HEK293 (cell line): ENCODE measurements at regions not wholly inside any gene's neighbourhood (a gene's known extent, or its start where the extent isn't known, plus 50 kb on each side); places are given as distances from the start of the nearest gene placed in this dataset.

ENCODE experiments used
- CTCF ChIA-PET: fragments of 350-600 bp; formaldehyde crosslinking; extraction: SDS; loops from one replicate; lab custom pipeline; 2021; ENCODE audit warnings: antibody characterized with exemption; lab: Yijun Ruan, JAX
- POLR2A ChIA-PET: fragments of 300-600 bp; formaldehyde crosslinking; extraction: SDS; loops from one replicate; lab custom pipeline; 2020; ENCODE audit warnings: antibody characterized with exemption, inconsistent platforms; lab: Yijun Ruan, JAX
- H3K27ac ChIP-seq: fragments of 200-500 bp; sonication (Bioruptor generic); 2 replicates; pipeline ENCODE4 v1.5.1; 2014; ENCODE audit warnings: low read depth, low read length, control low read depth, inconsistent platforms; ENCODE audit errors: extremely low read depth
- H3K36me3 ChIP-seq, 2 experiments: fragments of 200-500 bp in 1 of 2; sonication (Bioruptor generic) in 1 of 2; 1 replicate in 1 of 2; 2 replicates in 1 of 2; pipeline ENCODE4 v1.5.1; 2014 to 2017; ENCODE audit warnings: inconsistent platforms in 2 of 2, low read length in 2 of 2; ENCODE audit not compliant: control insufficient read depth in 2 of 2, insufficient read depth in 1 of 2
- H3K4me1 ChIP-seq: fragments of 200-500 bp; sonication (Bioruptor generic); 2 replicates; pipeline ENCODE4 v1.5.1; 2014; ENCODE audit warnings: mild to moderate bottlenecking, low read length, inconsistent platforms; ENCODE audit not compliant: control insufficient read depth, insufficient read depth
- H3K4me3 ChIP-seq: 2 replicates; pipeline ENCODE4 v1.5.1; 2011; ENCODE audit warnings: low read depth, mild to moderate bottlenecking, control low read depth, low read length, moderate library complexity
- H3K9me3 ChIP-seq: fragments of 200-500 bp; sonication (Bioruptor generic); 2 replicates; pipeline ENCODE4 v1.5.1; 2014; ENCODE audit warnings: low read depth, low read length, inconsistent platforms; ENCODE audit not compliant: control insufficient read depth, insufficient read depth
- BCL11A ChIP-seq: fragments of 450-650 bp; formaldehyde crosslinking; IDR thresholded peaks from 2 replicates; pipeline ENCODE4 v1.5.1; 2016; ENCODE audit warnings: low read depth, missing biosample characterization, missing genetic modification characterization
- KLF1 ChIP-seq: fragments of 450-650 bp; formaldehyde crosslinking; IDR thresholded peaks from 2 replicates; pipeline ENCODE4 v1.5.1; 2016; ENCODE audit warnings: missing biosample characterization, missing genetic modification characterization
- MEIS1 ChIP-seq: sonication (generic); formaldehyde crosslinking; IDR thresholded peaks from 2 replicates; pipeline ENCODE4 v1.8.1; 2022; ENCODE audit warnings: missing genetic modification reagents, mild to moderate bottlenecking, borderline replicate concordance
- PRDM6 ChIP-seq: fragments of 450-650 bp; formaldehyde crosslinking; IDR thresholded peaks from 2 replicates; pipeline ENCODE4 v1.5.1; 2017; ENCODE audit warnings: missing biosample characterization, missing genetic modification characterization
- SALL2 ChIP-seq: fragments of 450-650 bp; formaldehyde crosslinking; IDR thresholded peaks from 2 replicates; pipeline ENCODE4 v1.5.0; 2017; ENCODE audit warnings: missing biosample characterization, mild to moderate bottlenecking, missing genetic modification characterization, borderline replicate concordance
- SP2 ChIP-seq: fragments of 450-650 bp; formaldehyde crosslinking; IDR thresholded peaks from 2 replicates; pipeline ENCODE4 v1.5.1; 2016; ENCODE audit warnings: missing biosample characterization, missing genetic modification characterization
- ZBTB20 ChIP-seq: fragments of 450-650 bp; formaldehyde crosslinking; IDR thresholded peaks from 2 replicates; pipeline ENCODE4 v1.5.1; 2016; ENCODE audit warnings: missing biosample characterization, missing genetic modification characterization
- ZBTB48 ChIP-seq: fragments of 450-650 bp; formaldehyde crosslinking; IDR thresholded peaks from 2 replicates; pipeline ENCODE4 v1.5.1; 2016; ENCODE audit warnings: missing biosample characterization, missing genetic modification characterization
- ZEB2 ChIP-seq: fragments of 450-650 bp; formaldehyde crosslinking; IDR thresholded peaks from 2 replicates; pipeline ENCODE4 v1.5.1; 2016; ENCODE audit warnings: missing biosample characterization, missing genetic modification characterization
- ZNF140 ChIP-seq: fragments of 450-650 bp; formaldehyde crosslinking; IDR thresholded peaks from 2 replicates; pipeline ENCODE4 v1.5.1; 2016; ENCODE audit warnings: missing biosample characterization, missing genetic modification characterization
- ZNF19 ChIP-seq: fragments of 450-650 bp; formaldehyde crosslinking; IDR thresholded peaks from 2 replicates; pipeline ENCODE4; 2016; ENCODE audit warnings: missing biosample characterization, missing genetic modification characterization, low read depth
- ZNF2 ChIP-seq: fragments of 450-650 bp; formaldehyde crosslinking; IDR thresholded peaks from 2 replicates; pipeline ENCODE4 v1.5.1; 2016; ENCODE audit warnings: missing biosample characterization, missing genetic modification characterization
- ZNF202 ChIP-seq: fragments of 450-650 bp; formaldehyde crosslinking; IDR thresholded peaks from 2 replicates; pipeline ENCODE4 v1.5.1; 2016; ENCODE audit warnings: missing biosample characterization, missing genetic modification characterization, borderline replicate concordance
- ZNF529 ChIP-seq: fragments of 450-650 bp; formaldehyde crosslinking; IDR thresholded peaks from 2 replicates; pipeline ENCODE4 v1.5.1; 2017; ENCODE audit warnings: missing genetic modification characterization, missing biosample characterization; ENCODE audit not compliant: insufficient replicate concordance
- ZNF571 ChIP-seq: fragments of 450-650 bp; formaldehyde crosslinking; IDR thresholded peaks from 2 replicates; pipeline ENCODE4 v1.5.0; 2017; ENCODE audit warnings: missing biosample characterization, missing genetic modification characterization
- ZNF580 ChIP-seq: fragments of 450-650 bp; formaldehyde crosslinking; IDR thresholded peaks from 2 replicates; pipeline ENCODE4 v1.5.1; 2016; ENCODE audit warnings: missing biosample characterization, missing genetic modification characterization
- ZNF624 ChIP-seq: fragments of 450-650 bp; formaldehyde crosslinking; IDR thresholded peaks from 2 replicates; pipeline ENCODE4 v1.5.1; 2017; ENCODE audit warnings: missing biosample characterization, missing genetic modification characterization
- ZNF654 ChIP-seq: fragments of 450-650 bp; formaldehyde crosslinking; IDR thresholded peaks from 2 replicates; pipeline ENCODE4 v1.5.1; 2016; ENCODE audit warnings: low read depth, missing biosample characterization, missing genetic modification characterization
- ZNF660 ChIP-seq: fragments of 450-650 bp; IDR thresholded peaks from 2 replicates; pipeline ENCODE4 v1.5.1; 2018; ENCODE audit warnings: missing biosample characterization, mild to moderate bottlenecking, missing genetic modification characterization
- ZNF747 ChIP-seq: fragments of 450-650 bp; formaldehyde crosslinking; IDR thresholded peaks from 2 replicates; pipeline ENCODE4 v1.5.1; 2016; ENCODE audit warnings: missing biosample characterization, missing genetic modification characterization
- ZNF792 ChIP-seq: fragments of 450-650 bp; formaldehyde crosslinking; IDR thresholded peaks from 2 replicates; pipeline ENCODE4 v1.5.1; 2016; ENCODE audit warnings: missing biosample characterization, missing genetic modification characterization
- TF ChIP-seq, protein P1 (sequence below): fragments of 450-650 bp; formaldehyde crosslinking; IDR thresholded peaks from 2 replicates; pipeline ENCODE4 v1.5.1; 2016; ENCODE audit warnings: missing biosample characterization, missing genetic modification characterization, low read depth
- TF ChIP-seq, protein P2 (sequence below): fragments of 450-650 bp; formaldehyde crosslinking; conservative IDR thresholded peaks from 2 replicates; pipeline ENCODE4 v1.5.1; 2016; ENCODE audit warnings: low read depth, missing biosample characterization, missing genetic modification characterization

DNA sequence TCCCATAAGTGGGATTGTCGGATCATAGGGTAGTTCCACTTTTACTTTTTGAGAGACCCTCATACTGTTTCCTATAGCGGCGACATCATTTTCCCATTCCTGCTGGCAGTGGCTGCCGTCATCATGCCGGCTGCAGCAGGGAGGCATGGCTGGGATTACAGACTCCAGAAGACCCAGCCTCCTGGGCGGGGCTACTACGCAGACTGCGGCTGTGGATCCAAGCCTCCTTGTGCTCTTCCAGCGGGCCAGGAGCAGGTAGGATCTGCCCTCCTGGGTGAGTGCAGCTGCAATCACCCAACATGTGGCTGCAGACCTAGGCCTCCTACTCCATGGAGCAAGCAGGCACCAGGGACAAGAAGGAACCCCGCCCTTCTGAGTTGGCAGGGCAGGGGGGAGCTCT, 359.2 kb downstream of the GALR1 start:
- H3K4me3 ChIP-seq = no peak overlapping the region
- H3K36me3 ChIP-seq = no peaks in the 10 kb centered on the region
- no peak for TF ChIP-seq ZNF747 (tag by site-specific recombination)
- no peak for TF ChIP-seq SP2 (tag by site-specific recombination)
- TF ChIP-seq ZNF2 = no peak
- no peak for TF ChIP-seq ZNF624 (tag by site-specific recombination)
- TF ChIP-seq ZNF654 (tag by site-specific recombination) = no peak
- TF ChIP-seq ZEB2 = no peak
- TF ChIP-seq ZBTB20 (tag by site-specific recombination) = no peak
- no peak for TF ChIP-seq SALL2 (tag by site-specific recombination)
- TF ChIP-seq, protein P1, sequence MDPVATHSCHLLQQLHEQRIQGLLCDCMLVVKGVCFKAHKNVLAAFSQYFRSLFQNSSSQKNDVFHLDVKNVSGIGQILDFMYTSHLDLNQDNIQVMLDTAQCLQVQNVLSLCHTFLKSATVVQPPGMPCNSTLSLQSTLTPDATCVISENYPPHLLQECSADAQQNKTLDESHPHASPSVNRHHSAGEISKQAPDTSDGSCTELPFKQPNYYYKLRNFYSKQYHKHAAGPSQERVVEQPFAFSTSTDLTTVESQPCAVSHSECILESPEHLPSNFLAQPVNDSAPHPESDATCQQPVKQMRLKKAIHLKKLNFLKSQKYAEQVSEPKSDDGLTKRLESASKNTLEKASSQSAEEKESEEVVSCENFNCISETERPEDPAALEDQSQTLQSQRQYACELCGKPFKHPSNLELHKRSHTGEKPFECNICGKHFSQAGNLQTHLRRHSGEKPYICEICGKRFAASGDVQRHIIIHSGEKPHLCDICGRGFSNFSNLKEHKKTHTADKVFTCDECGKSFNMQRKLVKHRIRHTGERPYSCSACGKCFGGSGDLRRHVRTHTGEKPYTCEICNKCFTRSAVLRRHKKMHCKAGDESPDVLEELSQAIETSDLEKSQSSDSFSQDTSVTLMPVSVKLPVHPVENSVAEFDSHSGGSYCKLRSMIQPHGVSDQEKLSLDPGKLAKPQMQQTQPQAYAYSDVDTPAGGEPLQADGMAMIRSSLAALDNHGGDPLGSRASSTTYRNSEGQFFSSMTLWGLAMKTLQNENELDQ (tag by site-specific recombination) = no peak
- TF ChIP-seq BCL11A (tag by site-specific recombination) = no peak
- no peak for TF ChIP-seq ZNF571 (tag by site-specific recombination)
- TF ChIP-seq MEIS1 (CRISPR knock-in tag) = no peak
- no peak for TF ChIP-seq ZNF580 (tag by site-specific recombination)
- no peak for TF ChIP-seq ZNF140 (tag by site-specific recombination)
- no peak overlapping the region for H3K27ac ChIP-seq
- POLR2A ChIA-PET = no interaction called here
- CTCF ChIA-PET = interaction anchor here (0.5 kb wide), 1 partner anchor 625 kb away, joined by 3 read pairs; no protein-coding TSS in a partner anchor
- no peaks in the 10 kb centered on the region for H3K4me1 ChIP-seq
- no peaks in the 10 kb centered on the region for H3K9me3 ChIP-seq

- TF ChIP-seq ZNF660 (tag by site-specific recombination) (no peak), KLF1 (tag by site-specific recombination) (no peak)
- POLR2A ChIA-PET = no interaction called here
- H3K4me3 ChIP-seq = no peak overlapping the region
- H3K36me3 ChIP-seq = no peaks in the 10 kb centered on the region
- CTCF ChIA-PET = no interaction called here
- H3K27ac ChIP-seq = no peak overlapping the region
- no peaks in the 10 kb centered on the region for H3K9me3 ChIP-seq
- no peaks in the 10 kb centered on the region for H3K4me1 ChIP-seq
Observed at GRCh38 chr18:77617694-77618093, 368.0 kb downstream of the GALR1 start.

DNA sequence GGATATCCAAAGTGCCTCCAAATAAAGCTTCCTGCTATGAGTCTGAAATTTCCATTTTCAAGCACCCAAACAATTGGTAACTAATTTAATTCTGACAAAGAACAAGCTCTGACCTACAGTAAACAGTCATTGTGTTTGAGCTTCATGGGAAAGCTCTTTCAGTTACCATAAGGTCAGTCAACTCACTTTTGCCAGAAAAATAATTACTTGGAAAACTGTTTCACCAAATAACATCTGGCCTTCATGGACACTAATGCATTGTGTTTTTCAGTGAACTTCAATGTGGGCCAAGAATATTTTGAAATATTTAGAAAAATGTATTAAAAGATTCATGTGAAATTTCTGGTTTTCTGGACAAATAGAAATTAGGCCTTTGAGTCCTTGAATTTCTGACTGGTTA, 369.9 kb downstream of the GALR1 start:
- no peak overlapping the region for H3K4me3 ChIP-seq
- POLR2A ChIA-PET = no interaction called here
- no peaks in the 10 kb centered on the region for H3K4me1 ChIP-seq
- H3K27ac ChIP-seq = no peak overlapping the region
- CTCF ChIA-PET = no interaction called here
- no peaks in the 10 kb centered on the region for H3K9me3 ChIP-seq
- H3K36me3 ChIP-seq = no peaks in the 10 kb centered on the region
- TF ChIP-seq ZNF19 (tag by site-specific recombination) = no peak
- TF ChIP-seq ZNF529 = no peak
- TF ChIP-seq, protein P2, sequence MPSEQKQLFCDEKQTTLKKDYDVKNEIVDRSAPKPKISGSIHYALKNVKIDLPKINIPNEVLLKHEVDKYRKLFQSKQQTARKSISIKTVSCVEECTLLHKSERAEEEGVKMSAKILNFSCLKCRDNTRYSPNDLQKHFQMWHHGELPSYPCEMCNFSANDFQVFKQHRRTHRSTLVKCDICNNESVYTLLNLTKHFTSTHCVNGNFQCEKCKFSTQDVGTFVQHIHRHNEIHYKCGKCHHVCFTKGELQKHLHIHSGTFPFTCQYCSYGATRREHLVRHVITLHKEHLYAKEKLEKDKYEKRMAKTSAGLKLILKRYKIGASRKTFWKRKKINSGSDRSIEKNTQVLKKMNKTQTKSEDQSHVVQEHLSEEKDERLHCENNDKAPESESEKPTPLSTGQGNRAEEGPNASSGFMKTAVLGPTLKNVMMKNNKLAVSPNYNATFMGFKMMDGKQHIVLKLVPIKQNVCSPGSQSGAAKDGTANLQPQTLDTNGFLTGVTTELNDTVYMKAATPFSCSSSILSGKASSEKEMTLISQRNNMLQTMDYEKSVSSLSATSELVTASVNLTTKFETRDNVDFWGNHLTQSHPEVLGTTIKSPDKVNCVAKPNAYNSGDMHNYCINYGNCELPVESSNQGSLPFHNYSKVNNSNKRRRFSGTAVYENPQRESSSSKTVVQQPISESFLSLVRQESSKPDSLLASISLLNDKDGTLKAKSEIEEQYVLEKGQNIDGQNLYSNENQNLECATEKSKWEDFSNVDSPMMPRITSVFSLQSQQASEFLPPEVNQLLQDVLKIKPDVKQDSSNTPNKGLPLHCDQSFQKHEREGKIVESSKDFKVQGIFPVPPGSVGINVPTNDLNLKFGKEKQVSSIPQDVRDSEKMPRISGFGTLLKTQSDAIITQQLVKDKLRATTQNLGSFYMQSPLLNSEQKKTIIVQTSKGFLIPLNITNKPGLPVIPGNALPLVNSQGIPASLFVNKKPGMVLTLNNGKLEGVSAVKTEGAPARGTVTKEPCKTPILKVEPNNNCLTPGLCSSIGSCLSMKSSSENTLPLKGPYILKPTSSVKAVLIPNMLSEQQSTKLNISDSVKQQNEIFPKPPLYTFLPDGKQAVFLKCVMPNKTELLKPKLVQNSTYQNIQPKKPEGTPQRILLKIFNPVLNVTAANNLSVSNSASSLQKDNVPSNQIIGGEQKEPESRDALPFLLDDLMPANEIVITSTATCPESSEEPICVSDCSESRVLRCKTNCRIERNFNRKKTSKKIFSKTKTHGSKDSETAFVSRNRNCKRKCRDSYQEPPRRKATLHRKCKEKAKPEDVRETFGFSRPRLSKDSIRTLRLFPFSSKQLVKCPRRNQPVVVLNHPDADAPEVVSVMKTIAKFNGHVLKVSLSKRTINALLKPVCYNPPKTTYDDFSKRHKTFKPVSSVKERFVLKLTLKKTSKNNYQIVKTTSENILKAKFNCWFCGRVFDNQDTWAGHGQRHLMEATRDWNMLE (tag by site-specific recombination) = no peak
- no peak for TF ChIP-seq ZNF202 (tag by site-specific recombination)
- TF ChIP-seq ZBTB48 (tag by site-specific recombination) = no peak
- TF ChIP-seq PRDM6 (tag by site-specific recombination) = no peak
- TF ChIP-seq ZNF792 = no peak
